Neural cell (in vitro differentiated cells): ENCODE measurements at regions not wholly inside any gene's neighbourhood (a gene's known extent, or its start where the extent isn't known, plus 50 kb on each side); places are given as distances from the start of the nearest gene placed in this dataset.

Experiments
- POLR2AphosphoS5 ChIP-seq: IDR thresholded peaks from 2 replicates; pipeline ENCODE4 v1.6.1; 2012
- RAD21 ChIP-seq: fragments of 450-650 bp; conservative IDR thresholded peaks from 2 replicates; pipeline ENCODE4 v1.6.1; 2014; ENCODE audit warnings: antibody characterized with exemption, mild to moderate bottlenecking, moderate library complexity
- REST ChIP-seq: IDR thresholded peaks from 2 replicates; pipeline ENCODE4 v1.6.1; 2012; ENCODE audit warnings: borderline replicate concordance
- TAF1 ChIP-seq: IDR thresholded peaks from 2 replicates; pipeline ENCODE4 v1.6.1; 2012; ENCODE audit warnings: low read depth
- TF ChIP-seq, protein P1 (sequence below): fragments of 450-650 bp; IDR thresholded peaks from 2 replicates; pipeline ENCODE4 v1.5.1; 2014; ENCODE audit warnings: antibody characterized with exemption, mild to moderate bottlenecking, moderate library complexity; ENCODE audit not compliant: poor library complexity, severe bottlenecking

DNA sequence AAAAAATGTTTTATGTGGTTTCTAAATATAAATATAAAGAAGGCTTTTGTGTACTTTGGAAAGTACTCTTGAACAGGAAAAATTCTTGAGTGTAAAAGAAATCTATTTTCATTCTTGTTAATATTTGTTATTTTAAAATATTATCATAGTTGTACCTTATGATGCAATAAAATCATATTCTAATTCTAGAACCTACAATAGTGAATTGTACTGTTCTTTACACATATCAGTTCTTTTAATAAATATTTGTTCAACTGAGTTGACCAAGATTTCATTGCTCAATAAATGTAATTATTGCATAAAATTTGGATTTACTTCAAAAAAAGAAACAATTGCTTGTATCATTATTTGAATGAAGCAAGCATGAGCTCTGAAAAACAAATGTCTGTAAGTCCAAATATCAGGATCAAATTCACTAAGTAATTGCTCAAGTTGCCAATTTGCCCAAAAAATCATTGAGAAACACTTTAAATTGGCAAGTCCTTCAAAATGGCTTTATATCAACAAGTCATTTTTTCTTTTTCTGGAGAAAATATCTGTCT is 191.6 kb upstream of the SLC16A7 start:
- TF ChIP-seq, protein P1, sequence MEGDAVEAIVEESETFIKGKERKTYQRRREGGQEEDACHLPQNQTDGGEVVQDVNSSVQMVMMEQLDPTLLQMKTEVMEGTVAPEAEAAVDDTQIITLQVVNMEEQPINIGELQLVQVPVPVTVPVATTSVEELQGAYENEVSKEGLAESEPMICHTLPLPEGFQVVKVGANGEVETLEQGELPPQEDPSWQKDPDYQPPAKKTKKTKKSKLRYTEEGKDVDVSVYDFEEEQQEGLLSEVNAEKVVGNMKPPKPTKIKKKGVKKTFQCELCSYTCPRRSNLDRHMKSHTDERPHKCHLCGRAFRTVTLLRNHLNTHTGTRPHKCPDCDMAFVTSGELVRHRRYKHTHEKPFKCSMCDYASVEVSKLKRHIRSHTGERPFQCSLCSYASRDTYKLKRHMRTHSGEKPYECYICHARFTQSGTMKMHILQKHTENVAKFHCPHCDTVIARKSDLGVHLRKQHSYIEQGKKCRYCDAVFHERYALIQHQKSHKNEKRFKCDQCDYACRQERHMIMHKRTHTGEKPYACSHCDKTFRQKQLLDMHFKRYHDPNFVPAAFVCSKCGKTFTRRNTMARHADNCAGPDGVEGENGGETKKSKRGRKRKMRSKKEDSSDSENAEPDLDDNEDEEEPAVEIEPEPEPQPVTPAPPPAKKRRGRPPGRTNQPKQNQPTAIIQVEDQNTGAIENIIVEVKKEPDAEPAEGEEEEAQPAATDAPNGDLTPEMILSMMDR, result no peak
- no peak for TF ChIP-seq TAF1
- TF ChIP-seq REST, result no peak
- no peak for TF ChIP-seq POLR2AphosphoS5
- no peak for TF ChIP-seq RAD21
